ENCODE measurements at regions not wholly inside any gene's neighbourhood (a gene's known extent, or its start where the extent isn't known, plus 50 kb on each side); places are given as distances from the start of the nearest gene placed in this dataset.

DNA sequence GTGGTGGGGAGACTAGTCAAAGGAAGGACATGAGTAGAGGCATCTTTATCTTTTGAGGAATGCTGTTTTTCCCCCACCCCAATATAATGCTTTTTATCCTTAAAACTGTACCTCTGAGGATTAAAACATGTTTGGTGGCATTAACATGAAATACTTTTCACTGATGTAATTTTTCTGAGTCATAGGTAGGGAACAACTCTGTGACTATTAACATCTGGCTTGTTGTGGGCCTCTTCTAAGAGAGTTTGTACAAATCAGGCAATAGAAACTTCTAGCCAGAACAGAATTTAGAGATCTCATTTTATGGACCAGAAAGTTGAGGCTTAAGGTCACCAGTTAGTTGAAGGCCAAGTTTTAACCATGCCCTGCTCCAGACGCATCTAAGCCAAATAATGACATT, 207.6 kb downstream of the SOX3 start (continued):
- TF ChIP-seq, protein P1, sequence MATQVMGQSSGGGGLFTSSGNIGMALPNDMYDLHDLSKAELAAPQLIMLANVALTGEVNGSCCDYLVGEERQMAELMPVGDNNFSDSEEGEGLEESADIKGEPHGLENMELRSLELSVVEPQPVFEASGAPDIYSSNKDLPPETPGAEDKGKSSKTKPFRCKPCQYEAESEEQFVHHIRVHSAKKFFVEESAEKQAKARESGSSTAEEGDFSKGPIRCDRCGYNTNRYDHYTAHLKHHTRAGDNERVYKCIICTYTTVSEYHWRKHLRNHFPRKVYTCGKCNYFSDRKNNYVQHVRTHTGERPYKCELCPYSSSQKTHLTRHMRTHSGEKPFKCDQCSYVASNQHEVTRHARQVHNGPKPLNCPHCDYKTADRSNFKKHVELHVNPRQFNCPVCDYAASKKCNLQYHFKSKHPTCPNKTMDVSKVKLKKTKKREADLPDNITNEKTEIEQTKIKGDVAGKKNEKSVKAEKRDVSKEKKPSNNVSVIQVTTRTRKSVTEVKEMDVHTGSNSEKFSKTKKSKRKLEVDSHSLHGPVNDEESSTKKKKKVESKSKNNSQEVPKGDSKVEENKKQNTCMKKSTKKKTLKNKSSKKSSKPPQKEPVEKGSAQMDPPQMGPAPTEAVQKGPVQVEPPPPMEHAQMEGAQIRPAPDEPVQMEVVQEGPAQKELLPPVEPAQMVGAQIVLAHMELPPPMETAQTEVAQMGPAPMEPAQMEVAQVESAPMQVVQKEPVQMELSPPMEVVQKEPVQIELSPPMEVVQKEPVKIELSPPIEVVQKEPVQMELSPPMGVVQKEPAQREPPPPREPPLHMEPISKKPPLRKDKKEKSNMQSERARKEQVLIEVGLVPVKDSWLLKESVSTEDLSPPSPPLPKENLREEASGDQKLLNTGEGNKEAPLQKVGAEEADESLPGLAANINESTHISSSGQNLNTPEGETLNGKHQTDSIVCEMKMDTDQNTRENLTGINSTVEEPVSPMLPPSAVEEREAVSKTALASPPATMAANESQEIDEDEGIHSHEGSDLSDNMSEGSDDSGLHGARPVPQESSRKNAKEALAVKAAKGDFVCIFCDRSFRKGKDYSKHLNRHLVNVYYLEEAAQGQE (IDR thresholded peaks at IDR 0.05) = no peak
- TF ChIP-seq HOXB13 (CRISPR knock-in tag; IDR thresholded peaks at IDR 0.05; ENCODE audit: low read depth) (no peak), E2F6 (IDR thresholded peaks at IDR 0.05; ENCODE audit: borderline replicate concordance, low read depth) (no peak), ZSCAN20 (CRISPR knock-in tag; IDR thresholded peaks at IDR 0.05) (no peak), POLR2AphosphoS2 (conservative IDR thresholded peaks at IDR 0.05; ENCODE audit: low read length) (no peak)
- TF ChIP-seq, protein P2, sequence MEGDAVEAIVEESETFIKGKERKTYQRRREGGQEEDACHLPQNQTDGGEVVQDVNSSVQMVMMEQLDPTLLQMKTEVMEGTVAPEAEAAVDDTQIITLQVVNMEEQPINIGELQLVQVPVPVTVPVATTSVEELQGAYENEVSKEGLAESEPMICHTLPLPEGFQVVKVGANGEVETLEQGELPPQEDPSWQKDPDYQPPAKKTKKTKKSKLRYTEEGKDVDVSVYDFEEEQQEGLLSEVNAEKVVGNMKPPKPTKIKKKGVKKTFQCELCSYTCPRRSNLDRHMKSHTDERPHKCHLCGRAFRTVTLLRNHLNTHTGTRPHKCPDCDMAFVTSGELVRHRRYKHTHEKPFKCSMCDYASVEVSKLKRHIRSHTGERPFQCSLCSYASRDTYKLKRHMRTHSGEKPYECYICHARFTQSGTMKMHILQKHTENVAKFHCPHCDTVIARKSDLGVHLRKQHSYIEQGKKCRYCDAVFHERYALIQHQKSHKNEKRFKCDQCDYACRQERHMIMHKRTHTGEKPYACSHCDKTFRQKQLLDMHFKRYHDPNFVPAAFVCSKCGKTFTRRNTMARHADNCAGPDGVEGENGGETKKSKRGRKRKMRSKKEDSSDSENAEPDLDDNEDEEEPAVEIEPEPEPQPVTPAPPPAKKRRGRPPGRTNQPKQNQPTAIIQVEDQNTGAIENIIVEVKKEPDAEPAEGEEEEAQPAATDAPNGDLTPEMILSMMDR (IDR thresholded peaks at IDR 0.05) = no peak

DNA sequence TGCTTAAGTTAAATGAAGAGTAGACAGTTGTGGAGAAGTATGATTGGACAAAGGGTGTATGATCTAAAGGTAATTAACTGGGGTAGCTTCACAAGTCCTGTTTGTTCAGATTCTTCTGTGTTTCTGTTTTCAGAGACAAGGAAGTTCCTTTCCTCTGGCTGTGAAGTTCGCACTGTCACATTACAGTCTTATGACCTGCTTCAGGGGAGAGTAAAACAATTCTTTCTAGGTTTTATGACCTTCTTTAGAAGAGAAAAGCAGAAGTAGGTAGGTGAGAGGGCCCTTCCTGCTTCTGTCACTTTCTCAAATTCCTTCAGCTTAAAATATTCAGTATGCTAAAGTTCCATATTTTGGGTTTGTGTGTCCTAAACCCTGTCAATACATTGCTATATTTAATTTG, 211.9 kb downstream of the SOX3 start:
- Histone ChIP-seq H3K4me3 (no peak overlapping the region), H3K4me1 (no peaks in the 10 kb centered on the region), H3K27ac (no peak overlapping the region), H3K9me3 (no peaks in the 10 kb centered on the region), H3K4me2 (no peak overlapping the region)
- CTCF ChIA-PET = no interaction called here
- DNase-seq (ENCODE audit: low read depth in 1 of 2, low spot score in 1 of 2) (no peak), FAIRE-seq (no peak), ATAC-seq (no peak)
- POLR2A ChIA-PET = no interaction called here
- WGBS (ENCODE audit: missing lambda C conversion rate) = 0% methylated on average over 1 of the region's 1 CpG
- TF ChIP-seq CHD2 (IDR thresholded peaks at IDR 0.05; ENCODE audit: low read length, partially characterized antibody) (no peak), EP300 (IDR thresholded peaks at IDR 0.05) (no peak), MYC (IDR thresholded peaks at IDR 0.05; ENCODE audit: borderline replicate concordance, low read length) (no peak), ZSCAN20 (CRISPR knock-in tag; IDR thresholded peaks at IDR 0.05) (no peak), RFX5 (IDR thresholded peaks at IDR 0.05) (no peak), MAFK (IDR thresholded peaks at IDR 0.05; ENCODE audit: partially characterized antibody) (no peak), HOXB5 (CRISPR knock-in tag; IDR thresholded peaks at IDR 0.05) (no peak), RARB (CRISPR knock-in tag; IDR thresholded peaks at IDR 0.05) (no peak), RAD21 (conservative IDR thresholded peaks at IDR 0.05 in 1 of 2, IDR thresholded peaks at IDR 0.05 in 1 of 2) (no peak), RNF2 (IDR thresholded peaks at IDR 0.05; ENCODE audit: borderline replicate concordance, low read depth) (no peak), BHLHE40 (IDR thresholded peaks at IDR 0.05; ENCODE audit: low read depth, low read length) (no peak), HES2 (IDR thresholded peaks at IDR 0.05) (no peak), ATOH8 (CRISPR knock-in tag; IDR thresholded peaks at IDR 0.05; ENCODE audit: low read depth) (no peak), SMC3 (IDR thresholded peaks at IDR 0.05) (no peak), CBX2 (IDR thresholded peaks at IDR 0.05; ENCODE audit: borderline replicate concordance, low read depth) (no peak), ZFP36 (IDR thresholded peaks at IDR 0.05; ENCODE audit: borderline replicate concordance, partially characterized antibody) (no peak), HMGXB4 (CRISPR knock-in tag; IDR thresholded peaks at IDR 0.05; ENCODE audit: borderline replicate concordance) (no peak)
- TF ChIP-seq, protein P3, sequence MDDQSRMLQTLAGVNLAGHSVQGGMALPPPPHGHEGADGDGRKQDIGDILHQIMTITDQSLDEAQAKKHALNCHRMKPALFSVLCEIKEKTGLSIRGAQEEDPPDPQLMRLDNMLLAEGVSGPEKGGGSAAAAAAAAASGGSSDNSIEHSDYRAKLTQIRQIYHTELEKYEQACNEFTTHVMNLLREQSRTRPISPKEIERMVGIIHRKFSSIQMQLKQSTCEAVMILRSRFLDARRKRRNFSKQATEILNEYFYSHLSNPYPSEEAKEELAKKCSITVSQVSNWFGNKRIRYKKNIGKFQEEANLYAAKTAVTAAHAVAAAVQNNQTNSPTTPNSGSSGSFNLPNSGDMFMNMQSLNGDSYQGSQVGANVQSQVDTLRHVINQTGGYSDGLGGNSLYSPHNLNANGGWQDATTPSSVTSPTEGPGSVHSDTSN (IDR thresholded peaks at IDR 0.05) = no peak
- TF ChIP-seq, protein P2 (IDR thresholded peaks at IDR 0.05) = no peak

Measured in A549 (cell line).